ENCODE measurements at regions not wholly inside any gene's neighbourhood (a gene's known extent, or its start where the extent isn't known, plus 50 kb on each side); places are given as distances from the start of the nearest gene placed in this dataset.

- H3K4me3 ChIP-seq (ENCODE audit: low read depth, low read length): no peak overlapping the region
- DNase-seq (ENCODE audit: low read depth): no peak
- TF ChIP-seq CTCF (IDR thresholded peaks at IDR 0.05; ENCODE audit: low read depth, low read length, missing control alignments): no peak
Observed at GRCh38 chr5:82734347-82734746, 342.8 kb downstream of the TMEM167A start.

DNA sequence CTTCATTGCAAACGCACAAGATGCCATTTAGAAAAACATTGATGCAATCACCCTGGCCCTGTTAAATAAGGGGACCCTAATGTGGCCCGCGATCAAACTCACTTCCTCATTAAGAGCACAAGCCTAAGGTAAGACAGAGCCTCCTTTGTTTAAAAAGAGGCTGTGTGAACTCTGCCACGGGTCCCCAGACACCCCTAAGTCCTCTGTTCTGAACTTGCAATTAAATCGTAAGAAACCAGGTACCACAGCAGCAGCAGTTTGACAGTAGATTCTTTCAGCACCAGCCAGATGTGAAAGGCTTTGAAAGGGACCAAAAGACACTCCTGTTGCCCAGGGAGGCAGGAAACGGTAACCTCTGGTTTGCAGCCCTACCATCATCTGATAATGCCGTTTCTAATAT lies 346.3 kb downstream of the TMEM167A start:
- DNase-seq (ENCODE audit: low read depth): no peak
- no peak overlapping the region for H3K4me3 ChIP-seq (ENCODE audit: low read depth, low read length)
- TF ChIP-seq CTCF (IDR thresholded peaks at IDR 0.05; ENCODE audit: low read depth, low read length, missing control alignments): no peak

- no peak for DNase-seq (ENCODE audit: low read depth)
- TF ChIP-seq CTCF (IDR thresholded peaks at IDR 0.05; ENCODE audit: low read depth, low read length, missing control alignments): no peak
Observed at GRCh38 chr5:82728926-82729702, 348.1 kb downstream of the TMEM167A start.

GRCh38 chr5:82723168-82723567 lies 354.0 kb downstream of the TMEM167A start:
- no peak overlapping the region for H3K4me3 ChIP-seq (ENCODE audit: low read depth, low read length)
- no peak for DNase-seq (ENCODE audit: low read depth)
- no peak for TF ChIP-seq CTCF (IDR thresholded peaks at IDR 0.05; ENCODE audit: low read depth, low read length, missing control alignments)

More at GRCh38 chr5:82728926-82729702, 348.1 kb downstream of the TMEM167A start:
- no peak overlapping the region for H3K4me3 ChIP-seq (ENCODE audit: low read depth, low read length)

DNA sequence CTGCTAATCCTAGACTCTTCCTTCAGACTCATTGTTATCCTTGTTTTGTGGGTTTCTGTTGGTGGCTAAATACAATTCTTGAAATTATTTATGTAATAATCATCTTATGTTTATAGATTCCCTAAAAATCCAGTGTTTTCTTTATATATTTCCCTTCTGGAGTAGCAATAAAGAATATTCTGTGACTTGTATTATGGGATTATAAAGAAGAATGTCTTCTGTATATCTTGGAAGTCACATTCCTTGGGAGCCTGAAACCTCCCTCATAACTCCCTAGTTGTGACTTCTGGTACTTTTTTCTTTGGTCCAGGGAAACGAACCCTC lies 356.1 kb downstream of the TMEM167A start:
- no peak for TF ChIP-seq CTCF (IDR thresholded peaks at IDR 0.05; ENCODE audit: low read depth, low read length, missing control alignments)
- DNase-seq (ENCODE audit: low read depth): no peak
- no peak overlapping the region for H3K4me3 ChIP-seq (ENCODE audit: low read depth, low read length)

DNA sequence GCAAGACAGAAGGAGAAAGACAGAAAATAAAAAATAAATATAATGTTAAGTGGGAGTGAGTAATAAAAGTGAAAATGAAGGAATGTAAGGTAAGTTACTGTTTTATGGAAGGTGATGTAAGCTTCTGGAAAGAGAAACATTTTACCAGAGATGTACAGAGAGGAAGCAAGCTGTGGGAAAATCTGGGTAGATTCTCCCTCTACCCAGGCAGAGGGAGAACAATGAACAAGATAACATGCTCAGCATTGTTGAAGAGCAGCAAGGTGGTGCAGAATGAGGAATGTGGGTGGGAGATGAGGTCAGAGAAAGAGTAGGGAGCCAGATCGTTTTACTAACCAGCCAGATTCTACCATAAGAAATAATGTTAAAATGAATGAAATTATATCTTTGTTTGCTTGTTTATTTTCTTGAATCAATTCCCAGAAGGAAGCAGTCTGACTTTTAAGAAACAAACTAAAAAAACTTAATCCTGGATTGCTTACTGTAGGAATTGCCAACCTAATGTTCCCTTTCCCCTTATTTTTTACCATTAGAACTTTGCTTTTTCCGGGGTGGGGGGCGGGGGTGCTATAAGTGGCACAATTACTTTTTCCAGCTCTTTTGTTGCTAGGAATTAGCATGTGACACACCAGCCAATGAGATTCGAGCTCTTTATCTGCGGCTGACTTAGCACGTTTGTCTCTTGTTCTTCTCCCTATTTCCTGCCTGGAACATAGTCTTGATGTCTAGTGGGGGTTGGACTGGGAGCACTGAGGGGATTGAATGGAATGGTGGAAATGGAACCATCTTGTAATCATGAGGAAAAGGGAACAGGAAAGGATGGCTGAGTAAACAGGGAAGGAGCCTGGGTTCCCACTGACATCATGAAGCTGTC lies 356.7 kb downstream of the TMEM167A start:
- no peak for DNase-seq (ENCODE audit: low read depth)
- TF ChIP-seq CTCF (IDR thresholded peaks at IDR 0.05; ENCODE audit: low read depth, low read length, missing control alignments): no peak
- no peak overlapping the region for H3K4me3 ChIP-seq (ENCODE audit: low read depth, low read length)

Data from GM12864 (cell line).